Natural killer cell (primary cell): ENCODE measurements at regions not wholly inside any gene's neighbourhood (a gene's known extent, or its start where the extent isn't known, plus 50 kb on each side); places are given as distances from the start of the nearest gene placed in this dataset.

Experiments
- ATAC-seq, 3 donors: fragments of 150-1000 bp in 2 of 3; fragments of 200-7000 bp in 1 of 3; cut with Tn5 transposase; 1 replicate in 1 of 3; 2 replicates in 2 of 3; pipeline ENCODE4 v1.10.0; 2021; ENCODE audit warnings: mild to moderate bottlenecking in 2 of 3, moderate library complexity in 2 of 3
- DNase-seq, 2 donors: peaks; one replicate each; pipeline versions ENCODE4 v3.0.0 to v3.0.0-alpha.2; 2013 to 2021; ENCODE audit warnings: mixed read lengths in 1 of 2
- H3K27ac ChIP-seq: one replicate; pipeline ENCODE4 v1.5.1; 2013; ENCODE audit warnings: mild to moderate bottlenecking, low read length
- H3K27me3 ChIP-seq: one replicate; pipeline ENCODE4 v1.6.1; 2013; ENCODE audit warnings: low read length; ENCODE audit not compliant: control insufficient read depth, insufficient read depth
- H3K36me3 ChIP-seq: one replicate; pipeline ENCODE4 v1.6.1; 2013; ENCODE audit warnings: low read length; ENCODE audit not compliant: control insufficient read depth, insufficient read depth
- H3K4me1 ChIP-seq: one replicate; pipeline ENCODE4 v1.6.1; 2013; ENCODE audit warnings: low read length; ENCODE audit not compliant: control insufficient read depth, insufficient read depth
- H3K4me3 ChIP-seq: one replicate; pipeline ENCODE4 v1.5.1; 2013; ENCODE audit warnings: low read length
- H3K9me3 ChIP-seq: one replicate; pipeline ENCODE4 v1.6.1; 2013; ENCODE audit warnings: low read length; ENCODE audit not compliant: control insufficient read depth, insufficient read depth
- H3K27ac Mint-ChIP-seq, 2 donors: one replicate each; pipeline ENCODE4 v1.8.0; 2022; ENCODE audit warnings: mild to moderate bottlenecking in 2 of 2, mixed read lengths in 2 of 2, moderate library complexity in 1 of 2
- H3K27me3 Mint-ChIP-seq, 2 donors: one replicate each; pipeline ENCODE4 v1.8.0; 2022; ENCODE audit warnings: low read depth in 2 of 2, mixed read lengths in 2 of 2
- H3K36me3 Mint-ChIP-seq: one replicate; pipeline ENCODE4 v1.8.0; 2022; ENCODE audit warnings: mixed read lengths
- H3K4me1 Mint-ChIP-seq, 2 donors: one replicate each; pipeline ENCODE4 v1.8.0; 2022; ENCODE audit warnings: mixed read lengths in 2 of 2
- H3K4me3 Mint-ChIP-seq: one replicate; pipeline ENCODE4 v1.8.0; 2022; ENCODE audit warnings: mild to moderate bottlenecking, moderate library complexity, mixed read lengths
- H3K9me3 Mint-ChIP-seq, 2 donors: one replicate each; pipeline ENCODE4 v1.8.0; 2022; ENCODE audit warnings: mixed read lengths in 2 of 2
- CTCF ChIP-seq: fragments of 200-600 bp; IDR thresholded peaks from one replicate; pipeline ENCODE4 v1.8.0; 2022; ENCODE audit warnings: antibody characterized with exemption
- WGBS: methylation state at CpG from one replicate; pipeline ENCODE4 v1.1.7; 2013; ENCODE audit warnings: missing lambda C conversion rate; ENCODE audit not compliant: insufficient coverage; 5-methylcytosine and 5-hydroxymethylcytosine counted together
- intact Hi-C: fragments of 100-400 bp; cut with micrococcal nuclease; formaldehyde crosslinking; loops from one replicate; pipeline ENCODE4 v1.14.2; 2022

- DNase-seq (no peak), ATAC-seq (no peak)
- Mint-ChIP-seq H3K36me3 (no peaks in the 10 kb centered on the region), H3K27ac (no peak overlapping the region), H3K9me3 (no peaks in the 10 kb centered on the region), H3K4me3 (no peak overlapping the region), H3K27me3 (peaks cover 11 to 21% of the 10 kb centered on the region in 2 donors), H3K4me1 (no peaks in the 10 kb centered on the region)
- Histone ChIP-seq H3K4me3 (no peak overlapping the region), H3K27ac (no peak overlapping the region), H3K4me1 (no peaks in the 10 kb centered on the region), H3K27me3 (no peaks in the 10 kb centered on the region), H3K9me3 (no peaks in the 10 kb centered on the region), H3K36me3 (no peaks in the 10 kb centered on the region)
- intact Hi-C loops, result no loop called here
- TF ChIP-seq CTCF, result no peak
- WGBS, result 6% methylated on average over 8 of the region's 9 CpGs
These were observed 602.2 kb downstream of the GALR1 start for GRCh38 chr18:77851802-77852201.

GRCh38 chr18:77853859-77854258 is 604.2 kb downstream of the GALR1 start:
- no peaks in the 10 kb centered on the region for H3K9me3 Mint-ChIP-seq
- no peaks in the 10 kb centered on the region for H3K4me1 Mint-ChIP-seq
- no peak overlapping the region for H3K27ac Mint-ChIP-seq
- peaks cover 11 to 21% of the 10 kb centered on the region in 2 donors for H3K27me3 Mint-ChIP-seq
- intact Hi-C loops, result no loop called here
- no peak overlapping the region for H3K4me3 ChIP-seq
- no peak overlapping the region for H3K4me3 Mint-ChIP-seq
- no peak for DNase-seq
- TF ChIP-seq CTCF, result no peak
- 94% methylated on average over 12 of the region's 12 CpGs for WGBS
- H3K9me3 ChIP-seq, result no peaks in the 10 kb centered on the region
- H3K27me3 ChIP-seq, result no peaks in the 10 kb centered on the region
- no peaks in the 10 kb centered on the region for H3K36me3 Mint-ChIP-seq
- H3K36me3 ChIP-seq, result no peaks in the 10 kb centered on the region
- H3K4me1 ChIP-seq, result no peaks in the 10 kb centered on the region
- ATAC-seq, result no peak
- H3K27ac ChIP-seq, result no peak overlapping the region

GRCh38 chr18:77857678-77858655 is 608.3 kb downstream of the GALR1 start:
- ATAC-seq (no peak), DNase-seq (no peak)
- intact Hi-C loops, result no loop called here
- H3K4me1 ChIP-seq, result no peaks in the 10 kb centered on the region
- Mint-ChIP-seq H3K27ac (no peak overlapping the region), H3K4me3 (no peak overlapping the region), H3K4me1 (no peaks in the 10 kb centered on the region), H3K9me3 (no peaks in the 10 kb centered on the region), H3K27me3 (peaks cover 0 to 3% of the 10 kb centered on the region in 2 donors), H3K36me3 (no peaks in the 10 kb centered on the region)
- TF ChIP-seq CTCF, result no peak
- 89% methylated on average over 8 of the region's 9 CpGs for WGBS
- no peaks in the 10 kb centered on the region for H3K27me3 ChIP-seq
- no peak overlapping the region for H3K27ac ChIP-seq
- H3K4me3 ChIP-seq, result no peak overlapping the region
- H3K9me3 ChIP-seq, result no peaks in the 10 kb centered on the region
- H3K36me3 ChIP-seq, result no peaks in the 10 kb centered on the region

- DNase-seq (no peak), ATAC-seq (no peak)
- no peak overlapping the region for H3K4me3 ChIP-seq
- H3K4me1 ChIP-seq, result no peaks in the 10 kb centered on the region
- Mint-ChIP-seq H3K4me1 (no peaks in the 10 kb centered on the region), H3K9me3 (no peaks in the 10 kb centered on the region), H3K27ac (no peak overlapping the region), H3K27me3 (no peaks in the 10 kb centered on the region), H3K36me3 (no peaks in the 10 kb centered on the region), H3K4me3 (no peak overlapping the region)
- no peak overlapping the region for H3K27ac ChIP-seq
- no peak for TF ChIP-seq CTCF
- 92% methylated on average over 5 of the region's 5 CpGs for WGBS
- no peaks in the 10 kb centered on the region for H3K36me3 ChIP-seq
- H3K9me3 ChIP-seq, result no peaks in the 10 kb centered on the region
- intact Hi-C loops, result no loop called here
- no peaks in the 10 kb centered on the region for H3K27me3 ChIP-seq
These were observed 610.0 kb downstream of the GALR1 start for GRCh38 chr18:77859634-77860033.
